Activated T-cell treated with anti-CD3 and anti-CD28 coated beads, Interleukin-2, amount 50 U/mL, for 72 hours (primary cell): ENCODE measurements at regions not wholly inside any gene's neighbourhood (a gene's known extent, or its start where the extent isn't known, plus 50 kb on each side); places are given as distances from the start of the nearest gene placed in this dataset.
"Not testable (repeated sequence)": the region's sequence is repeated elsewhere in the genome, so short reads cannot be mapped to it uniquely, and the experiment has no call there.

Source experiments
- ATAC-seq, 2 donors: fragments of 150-1000 bp; cut with Tn5 transposase; replicated peaks in 1 of 2; 2 replicates each; pipeline ENCODE4 v1.10.0; 2021; ENCODE audit warnings: moderate library complexity in 2 of 2, mild to moderate bottlenecking in 1 of 2
- DNase-seq, 2 donors: peaks; one replicate each; pipeline ENCODE4 v3.0.0; 2021 to 2022; ENCODE audit warnings: mixed read lengths in 1 of 2
- H3K27ac Mint-ChIP-seq: one replicate; pipeline ENCODE4 v1.8.0; 2022; ENCODE audit warnings: mild to moderate bottlenecking, moderate library complexity, mixed read lengths
- H3K27me3 Mint-ChIP-seq: one replicate; pipeline ENCODE4 v1.8.0; 2022; ENCODE audit warnings: low read depth, mixed read lengths
- H3K36me3 Mint-ChIP-seq, 2 donors: one replicate each; pipeline ENCODE4 v1.8.0; 2022; ENCODE audit warnings: mixed read lengths in 2 of 2, mild to moderate bottlenecking in 1 of 2; ENCODE audit not compliant: insufficient read depth in 2 of 2
- H3K4me1 Mint-ChIP-seq: one replicate; pipeline ENCODE4 v1.8.0; 2022; ENCODE audit warnings: low read depth, mixed read lengths
- H3K4me3 Mint-ChIP-seq, 2 donors: one replicate each; pipeline ENCODE4 v1.8.0; 2022; ENCODE audit warnings: mild to moderate bottlenecking in 2 of 2, mixed read lengths in 2 of 2, moderate library complexity in 2 of 2
- H3K9me3 Mint-ChIP-seq, 2 donors: one replicate each; pipeline ENCODE4 v1.8.0; 2022; ENCODE audit warnings: mixed read lengths in 2 of 2

- DNase-seq (no peak), ATAC-seq (no peak)
- Mint-ChIP-seq H3K36me3 (no peaks in the 10 kb centered on the region), H3K4me1 (no peaks in the 10 kb centered on the region), H3K27me3 (peaks cover 25% of the 10 kb centered on the region), H3K9me3 (no peaks in the 10 kb centered on the region), H3K27ac (no peak overlapping the region), H3K4me3 (no peak overlapping the region)
Observed at GRCh38 chr2:130289780-130290179, 52.9 kb upstream of the IMP4 start.

DNA sequence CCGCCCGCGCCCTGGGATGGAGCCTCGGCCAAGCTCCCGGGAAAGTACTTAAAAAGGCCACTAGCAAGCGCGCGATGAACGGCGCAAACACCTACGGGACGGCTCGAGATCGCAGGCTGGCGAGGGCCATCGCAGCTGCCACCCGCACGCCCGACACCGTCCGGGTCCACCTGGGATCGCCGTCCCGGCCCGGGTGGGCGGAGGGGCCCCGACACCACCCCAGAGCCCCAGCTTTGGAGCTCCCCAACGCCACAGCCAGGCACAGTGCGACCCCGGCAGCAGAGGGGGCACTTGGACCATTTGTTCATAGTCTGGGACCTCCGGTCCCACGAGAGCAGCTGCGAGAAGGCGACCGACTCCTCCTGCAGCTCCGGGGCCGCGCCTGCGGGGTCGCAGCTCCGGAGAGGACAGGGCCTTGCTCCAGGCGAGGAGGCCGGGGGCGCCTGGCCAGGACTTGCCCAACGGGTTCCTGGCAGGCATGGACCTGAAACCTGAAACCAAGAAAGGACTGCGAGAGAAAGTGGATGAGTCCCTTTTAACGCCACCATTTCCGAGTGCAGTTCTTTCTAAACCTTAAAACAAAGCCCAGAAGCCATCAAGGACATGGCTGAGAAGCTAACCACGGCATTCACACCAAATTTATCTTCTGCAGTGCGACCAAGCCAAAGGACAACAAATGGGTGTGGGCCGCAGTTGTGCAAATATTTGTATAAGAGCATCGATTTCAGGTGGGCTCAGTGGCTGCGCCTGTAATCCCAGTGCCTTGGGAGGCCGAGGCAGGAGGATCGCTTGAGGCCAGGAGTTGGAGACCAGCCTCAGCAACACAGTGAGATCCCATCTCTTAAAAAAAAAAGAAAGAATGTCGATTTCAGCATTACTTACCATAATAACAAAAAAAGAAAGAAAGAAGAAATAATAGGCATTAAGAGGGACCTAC lies 54.0 kb upstream of the IMP4 start:
- no peaks in the 10 kb centered on the region for H3K9me3 Mint-ChIP-seq
- no peaks in the 10 kb centered on the region for H3K36me3 Mint-ChIP-seq
- no peak for ATAC-seq

GRCh38 chr2:130287656-130288026 lies 55.1 kb upstream of the IMP4 start:
- ATAC-seq (no peak), DNase-seq (no peak)
- Mint-ChIP-seq H3K9me3 (no peaks in the 10 kb centered on the region), H3K4me3 (no peak overlapping the region), H3K27ac (no peak overlapping the region), H3K36me3 (no peaks in the 10 kb centered on the region), H3K4me1 (no peaks in the 10 kb centered on the region), H3K27me3 (peaks cover 18% of the 10 kb centered on the region)

More for the DNA sequence above, 54.0 kb upstream of the IMP4 start:
- DNase-seq: no peak
- H3K4me1 Mint-ChIP-seq: no peaks in the 10 kb centered on the region
- H3K27ac Mint-ChIP-seq: no peak overlapping the region
- H3K27me3 Mint-ChIP-seq: peaks cover 20% of the 10 kb centered on the region
- H3K4me3 Mint-ChIP-seq: no peak overlapping the region

- DNase-seq: no peak
- no peaks in the 10 kb centered on the region for H3K4me1 Mint-ChIP-seq
- ATAC-seq: no peak
- no peaks in the 10 kb centered on the region for H3K9me3 Mint-ChIP-seq
- peaks cover 13% of the 10 kb centered on the region for H3K27me3 Mint-ChIP-seq
- no peaks in the 10 kb centered on the region for H3K36me3 Mint-ChIP-seq
- no peak overlapping the region for H3K27ac Mint-ChIP-seq
- no peak overlapping the region for H3K4me3 Mint-ChIP-seq
Observed at GRCh38 chr2:130286983-130287655, 55.6 kb upstream of the IMP4 start.

- not testable (repeated sequence) for DNase-seq, H3K4me3 Mint-ChIP-seq, H3K9me3 Mint-ChIP-seq, H3K36me3 Mint-ChIP-seq, H3K4me1 Mint-ChIP-seq, H3K27ac Mint-ChIP-seq, H3K27me3 Mint-ChIP-seq, ATAC-seq
Observed at GRCh38 chr2:130283341-130283869, 59.3 kb upstream of the IMP4 start.

GRCh38 chr2:130279551-130279950 lies 63.1 kb upstream of the IMP4 start:
- H3K36me3 Mint-ChIP-seq, H3K9me3 Mint-ChIP-seq, DNase-seq, H3K27ac Mint-ChIP-seq, H3K4me3 Mint-ChIP-seq, H3K27me3 Mint-ChIP-seq, H3K4me1 Mint-ChIP-seq, ATAC-seq: not testable (repeated sequence)

GRCh38 chr2:130268333-130268732 lies 70.1 kb upstream of the TUBA3E start:
- H3K4me3 Mint-ChIP-seq, DNase-seq, H3K4me1 Mint-ChIP-seq, H3K9me3 Mint-ChIP-seq, H3K36me3 Mint-ChIP-seq, H3K27ac Mint-ChIP-seq, H3K27me3 Mint-ChIP-seq, ATAC-seq: not testable (repeated sequence)

DNA sequence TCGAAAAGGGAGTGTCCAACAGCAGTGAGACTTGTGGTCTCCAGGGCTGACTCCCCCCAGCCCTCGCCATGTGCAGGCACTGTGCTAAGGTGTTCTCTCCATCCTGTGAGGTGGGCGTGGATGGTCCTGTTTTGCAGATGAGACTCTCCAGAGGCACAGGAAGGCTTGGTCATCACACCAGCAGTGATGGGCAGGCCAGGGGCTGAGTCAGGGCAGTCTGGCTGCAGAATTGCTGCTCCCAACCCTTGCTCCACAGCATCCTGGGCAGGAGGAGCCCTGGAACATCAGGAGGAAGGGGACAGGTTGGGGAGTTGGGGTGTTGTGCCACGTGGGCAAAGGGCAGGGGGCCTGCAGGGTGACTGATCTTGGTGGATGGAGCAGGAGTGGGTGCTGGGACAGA lies 69.3 kb upstream of the TUBA3E start:
- ATAC-seq, H3K4me1 Mint-ChIP-seq, H3K27me3 Mint-ChIP-seq, H3K27ac Mint-ChIP-seq, H3K36me3 Mint-ChIP-seq, H3K4me3 Mint-ChIP-seq, DNase-seq, H3K9me3 Mint-ChIP-seq: not testable (repeated sequence)

GRCh38 chr2:130266836-130267235 lies 68.6 kb upstream of the TUBA3E start:
- not testable (repeated sequence) for H3K4me1 Mint-ChIP-seq, H3K27me3 Mint-ChIP-seq, H3K27ac Mint-ChIP-seq, H3K9me3 Mint-ChIP-seq, ATAC-seq, H3K4me3 Mint-ChIP-seq, DNase-seq, H3K36me3 Mint-ChIP-seq

GRCh38 chr2:130265570-130266247 lies 67.5 kb upstream of the TUBA3E start:
- H3K27me3 Mint-ChIP-seq: peaks cover 14% of the 10 kb centered on the region
- H3K36me3 Mint-ChIP-seq, H3K4me1 Mint-ChIP-seq, DNase-seq, H3K9me3 Mint-ChIP-seq, H3K4me3 Mint-ChIP-seq, H3K27ac Mint-ChIP-seq: not testable (repeated sequence)
- peak in 1 of 2 donors; percentile 15 for ATAC-seq

- H3K36me3 Mint-ChIP-seq, H3K4me3 Mint-ChIP-seq, H3K4me1 Mint-ChIP-seq, DNase-seq, H3K9me3 Mint-ChIP-seq, ATAC-seq, H3K27ac Mint-ChIP-seq: not testable (repeated sequence)
- H3K27me3 Mint-ChIP-seq: peaks cover 15% of the 10 kb centered on the region
Observed at GRCh38 chr2:130264901-130265320, 66.7 kb upstream of the TUBA3E start.

DNA sequence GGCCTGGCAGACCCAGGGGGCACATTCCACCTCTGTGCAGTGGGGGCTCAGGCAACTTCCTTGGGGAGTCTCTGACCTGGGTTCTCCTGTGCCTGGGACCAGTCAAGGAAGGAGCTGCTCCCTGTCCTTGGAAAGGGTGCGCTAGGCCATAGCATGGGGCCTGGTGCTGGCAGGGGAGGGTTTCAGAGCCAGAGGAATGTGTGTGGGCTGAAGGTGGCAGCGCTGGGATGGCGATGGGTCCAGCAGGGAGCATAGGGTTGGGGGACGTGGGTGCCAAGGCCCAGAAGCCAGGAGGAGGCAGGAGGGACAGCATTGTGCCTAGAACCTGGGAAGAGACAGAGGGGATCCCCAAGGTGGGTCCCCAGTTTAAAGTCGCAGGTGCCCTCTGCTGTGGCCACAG lies 66.3 kb upstream of the TUBA3E start:
- peaks cover 19% of the 10 kb centered on the region for H3K27me3 Mint-ChIP-seq
- ATAC-seq: no peak

GRCh38 chr2:130264046-130264445 lies 65.8 kb upstream of the TUBA3E start:
- H3K36me3 Mint-ChIP-seq: no peaks in the 10 kb centered on the region
- H3K27ac Mint-ChIP-seq: no peak overlapping the region
- H3K27me3 Mint-ChIP-seq: peaks cover 23% of the 10 kb centered on the region
- DNase-seq (no peak), ATAC-seq (no peak)
- H3K4me1 Mint-ChIP-seq: no peaks in the 10 kb centered on the region
- no peak overlapping the region for H3K4me3 Mint-ChIP-seq
- no peaks in the 10 kb centered on the region for H3K9me3 Mint-ChIP-seq

More for the DNA sequence above, 66.3 kb upstream of the TUBA3E start:
- H3K4me1 Mint-ChIP-seq: no peaks in the 10 kb centered on the region
- no peak for DNase-seq
- no peaks in the 10 kb centered on the region for H3K36me3 Mint-ChIP-seq
- H3K4me3 Mint-ChIP-seq: no peak overlapping the region
- H3K27ac Mint-ChIP-seq: no peak overlapping the region
- no peaks in the 10 kb centered on the region for H3K9me3 Mint-ChIP-seq
